ENCODE measurements at regions not wholly inside any gene's neighbourhood (a gene's known extent, or its start where the extent isn't known, plus 50 kb on each side); places are given as distances from the start of the nearest gene placed in this dataset.

DNA sequence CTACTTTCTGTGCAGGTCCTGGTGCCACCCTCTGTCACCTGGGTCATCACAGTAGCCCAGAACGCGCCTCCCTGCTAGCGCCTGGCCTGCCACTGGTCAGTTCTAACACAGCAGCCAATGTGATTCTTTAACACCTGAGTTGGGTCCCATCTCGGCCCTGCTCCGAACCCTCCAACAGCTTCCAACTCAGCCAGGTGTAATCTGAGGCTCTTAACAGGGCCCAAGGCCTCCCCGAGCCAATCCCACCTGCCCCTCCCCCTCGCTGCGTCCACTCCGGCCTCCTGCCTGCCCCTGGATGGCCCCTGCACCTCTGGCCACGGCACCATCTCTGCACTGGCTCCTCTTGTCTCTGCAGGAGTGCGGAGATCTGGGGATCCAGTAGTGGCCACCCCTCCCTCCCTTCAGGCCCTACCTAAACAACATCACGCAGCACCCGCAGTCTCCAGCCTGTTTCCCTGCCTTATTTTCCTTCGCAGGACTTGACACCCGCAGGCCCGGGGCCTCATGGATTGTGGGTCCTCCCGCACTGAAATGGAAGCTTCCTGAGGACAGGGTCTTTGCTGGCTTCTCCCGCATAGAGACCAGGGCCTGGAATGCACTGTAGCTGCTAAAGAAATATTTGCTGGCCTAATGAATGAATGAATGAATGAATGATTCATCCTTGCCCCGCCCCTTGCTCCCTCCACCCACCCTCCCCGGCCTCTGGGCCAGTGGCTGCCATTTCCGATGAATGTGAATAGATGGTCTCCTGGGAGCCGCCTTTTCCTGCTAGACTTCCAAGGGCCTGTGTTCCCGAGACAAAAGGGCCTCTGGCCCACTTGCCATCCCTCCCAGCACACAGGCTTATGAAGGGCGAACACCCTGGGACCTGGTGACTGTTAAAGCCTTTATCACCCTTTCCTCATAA, 174.8 kb upstream of the FOXF1 start:
- TF ChIP-seq, protein P1, sequence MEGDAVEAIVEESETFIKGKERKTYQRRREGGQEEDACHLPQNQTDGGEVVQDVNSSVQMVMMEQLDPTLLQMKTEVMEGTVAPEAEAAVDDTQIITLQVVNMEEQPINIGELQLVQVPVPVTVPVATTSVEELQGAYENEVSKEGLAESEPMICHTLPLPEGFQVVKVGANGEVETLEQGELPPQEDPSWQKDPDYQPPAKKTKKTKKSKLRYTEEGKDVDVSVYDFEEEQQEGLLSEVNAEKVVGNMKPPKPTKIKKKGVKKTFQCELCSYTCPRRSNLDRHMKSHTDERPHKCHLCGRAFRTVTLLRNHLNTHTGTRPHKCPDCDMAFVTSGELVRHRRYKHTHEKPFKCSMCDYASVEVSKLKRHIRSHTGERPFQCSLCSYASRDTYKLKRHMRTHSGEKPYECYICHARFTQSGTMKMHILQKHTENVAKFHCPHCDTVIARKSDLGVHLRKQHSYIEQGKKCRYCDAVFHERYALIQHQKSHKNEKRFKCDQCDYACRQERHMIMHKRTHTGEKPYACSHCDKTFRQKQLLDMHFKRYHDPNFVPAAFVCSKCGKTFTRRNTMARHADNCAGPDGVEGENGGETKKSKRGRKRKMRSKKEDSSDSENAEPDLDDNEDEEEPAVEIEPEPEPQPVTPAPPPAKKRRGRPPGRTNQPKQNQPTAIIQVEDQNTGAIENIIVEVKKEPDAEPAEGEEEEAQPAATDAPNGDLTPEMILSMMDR (conservative IDR thresholded peaks at IDR 0.05) = no peak
- TF ChIP-seq EZH2 (IDR thresholded peaks at IDR 0.05; ENCODE audit: low read depth) = no peak

All from PC-9 (cell line).